B cell (primary cell): ENCODE measurements at regions not wholly inside any gene's neighbourhood (a gene's known extent, or its start where the extent isn't known, plus 50 kb on each side); places are given as distances from the start of the nearest gene placed in this dataset.

Source experiments
- EZH2 ChIP-seq: IDR thresholded peaks from 2 replicates; pipeline ENCODE4 v1.6.1; 2012; ENCODE audit warnings: borderline replicate concordance, low read depth, mild to moderate bottlenecking, moderate library complexity, low read length; ENCODE audit not compliant: insufficient read depth, poor library complexity, severe bottlenecking
- TF ChIP-seq, protein P1 (sequence below): fragments of 200-600 bp; IDR thresholded peaks from one replicate; pipeline ENCODE4 v1.8.0; 2022; ENCODE audit warnings: antibody characterized with exemption, mild to moderate bottlenecking

DNA sequence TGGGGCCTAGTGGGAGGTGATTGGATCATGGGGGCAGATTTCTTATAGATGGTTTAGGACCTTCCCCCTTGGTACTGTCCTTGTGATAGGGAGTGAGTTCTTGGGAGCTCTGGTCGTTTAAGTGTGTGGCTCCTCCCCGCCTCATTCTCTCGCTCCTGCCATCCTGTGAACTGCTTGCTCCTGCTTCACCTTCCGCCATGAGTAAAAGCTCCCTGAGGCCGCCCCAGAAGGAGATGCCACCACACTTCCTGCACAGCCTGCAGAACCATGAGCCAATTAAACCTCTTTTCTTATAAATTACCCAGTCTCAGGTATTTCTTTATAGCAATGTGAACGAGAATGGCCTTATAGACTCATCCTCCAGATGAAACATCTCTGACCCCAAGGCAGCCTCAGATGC, 101.5 kb downstream of the KCNF1 start:
- TF ChIP-seq, protein P1, sequence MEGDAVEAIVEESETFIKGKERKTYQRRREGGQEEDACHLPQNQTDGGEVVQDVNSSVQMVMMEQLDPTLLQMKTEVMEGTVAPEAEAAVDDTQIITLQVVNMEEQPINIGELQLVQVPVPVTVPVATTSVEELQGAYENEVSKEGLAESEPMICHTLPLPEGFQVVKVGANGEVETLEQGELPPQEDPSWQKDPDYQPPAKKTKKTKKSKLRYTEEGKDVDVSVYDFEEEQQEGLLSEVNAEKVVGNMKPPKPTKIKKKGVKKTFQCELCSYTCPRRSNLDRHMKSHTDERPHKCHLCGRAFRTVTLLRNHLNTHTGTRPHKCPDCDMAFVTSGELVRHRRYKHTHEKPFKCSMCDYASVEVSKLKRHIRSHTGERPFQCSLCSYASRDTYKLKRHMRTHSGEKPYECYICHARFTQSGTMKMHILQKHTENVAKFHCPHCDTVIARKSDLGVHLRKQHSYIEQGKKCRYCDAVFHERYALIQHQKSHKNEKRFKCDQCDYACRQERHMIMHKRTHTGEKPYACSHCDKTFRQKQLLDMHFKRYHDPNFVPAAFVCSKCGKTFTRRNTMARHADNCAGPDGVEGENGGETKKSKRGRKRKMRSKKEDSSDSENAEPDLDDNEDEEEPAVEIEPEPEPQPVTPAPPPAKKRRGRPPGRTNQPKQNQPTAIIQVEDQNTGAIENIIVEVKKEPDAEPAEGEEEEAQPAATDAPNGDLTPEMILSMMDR, result no peak
- TF ChIP-seq EZH2, result no peak
